Tibial artery (tissue), 4 donors: ENCODE measurements at regions not wholly inside any gene's neighbourhood (a gene's known extent, or its start where the extent isn't known, plus 50 kb on each side); places are given as distances from the start of the nearest gene placed in this dataset.
A peak's percentile ranks its signal among the peaks of the same experiment; 100 is the strongest.

Source experiments
- DNase-seq, 2 donors: peaks; one replicate each; pipeline ENCODE4 v3.0.0-alpha.2; 2019
- H3K27ac ChIP-seq, 2 donors: fragments of 200-600 bp; sonication (generic) in 1 of 2; 1 replicate in 1 of 2; 2 replicates in 1 of 2; pipeline ENCODE4 v1.5.1; 2018 to 2019; ENCODE audit warnings: mild to moderate bottlenecking in 1 of 2
- H3K27me3 ChIP-seq, 2 donors: fragments of 200-600 bp; sonication (generic) in 1 of 2; one replicate each; pipeline versions ENCODE4 v1.5.1 to v1.6.0; 2016 to 2019
- H3K36me3 ChIP-seq, 3 donors: fragments of 200-600 bp; sonication (generic) in 2 of 3; one replicate each; pipeline ENCODE4 v1.5.1; 2016 to 2019; ENCODE audit warnings: mild to moderate bottlenecking in 2 of 3
- H3K4me1 ChIP-seq, 4 donors: fragments of 200-600 bp; sonication (generic) in 2 of 4; 1 replicate in 3 of 4; 2 replicates in 1 of 4; pipeline ENCODE4 v1.5.1; 2016 to 2019
- H3K4me3 ChIP-seq, 2 donors: fragments of 200-600 bp; sonication (generic) in 1 of 2; 1 replicate in 1 of 2; 2 replicates in 1 of 2; pipeline ENCODE4 v1.5.1; 2018 to 2019; ENCODE audit warnings: mild to moderate bottlenecking in 2 of 2
- H3K9me3 ChIP-seq, 3 donors: fragments of 200-600 bp; sonication (generic) in 1 of 3; one replicate each; pipeline ENCODE4 v1.5.1; 2016 to 2019
- CTCF ChIP-seq, 2 experiments: fragments of 200-600 bp in 1 of 2; fragments of 450-650 bp in 1 of 2; IDR thresholded peaks; one replicate each; pipeline ENCODE4 v1.5.1; 2017 to 2019; ENCODE audit warnings: antibody characterized with exemption in 2 of 2, mild to moderate bottlenecking in 1 of 2, moderate library complexity in 1 of 2
- intact Hi-C: fragments of 100-400 bp; cut with DNase I; formaldehyde crosslinking; loops from one replicate; pipeline ENCODE4 v1.15.0; 2023; ENCODE audit warnings: low total_unique reads

GRCh38 chr2:129810521-129810920 lies 168.9 kb upstream of the RAB6C start:
- H3K9me3 ChIP-seq, result peaks cover 0 to 6% (median 4%) of the 10 kb centered on the region in 3 donors
- H3K36me3 ChIP-seq, result no peaks in the 10 kb centered on the region
- TF ChIP-seq CTCF (IDR thresholded peaks at IDR 0.05), result no peak
- H3K27ac ChIP-seq, result no peak overlapping the region
- H3K27me3 ChIP-seq, result no peaks in the 10 kb centered on the region
- no peaks in the 10 kb centered on the region for H3K4me1 ChIP-seq
- no peak overlapping the region for H3K4me3 ChIP-seq
- no peak for DNase-seq
- intact Hi-C loops, result no loop called here

- TF ChIP-seq CTCF (IDR thresholded peaks at IDR 0.05), result no peak
- Histone ChIP-seq H3K27me3 (no peaks in the 10 kb centered on the region), H3K4me3 (no peak overlapping the region), H3K27ac (no peak overlapping the region), H3K36me3 (no peaks in the 10 kb centered on the region), H3K4me1 (no peaks in the 10 kb centered on the region), H3K9me3 (peaks cover 0 to 7% (median 6%) of the 10 kb centered on the region in 3 donors)
- intact Hi-C loops, result no loop called here
- peak in 1 of 2 donors; percentile 79 for DNase-seq
Observed at GRCh38 chr2:129812071-129812470, 167.4 kb upstream of the RAB6C start.

GRCh38 chr2:129812654-129813053 lies 166.8 kb upstream of the RAB6C start:
- intact Hi-C loops, result no loop called here
- TF ChIP-seq CTCF (IDR thresholded peaks at IDR 0.05), result no peak
- no peak overlapping the region for H3K27ac ChIP-seq

GRCh38 chr2:129813404-129813803 lies 166.1 kb upstream of the RAB6C start:
- intact Hi-C loops, result no loop called here
- Histone ChIP-seq H3K27me3 (no peaks in the 10 kb centered on the region), H3K27ac (no peak overlapping the region), H3K36me3 (no peaks in the 10 kb centered on the region), H3K4me1 (no peaks in the 10 kb centered on the region), H3K4me3 (no peak overlapping the region), H3K9me3 (peaks cover 0 to 7% (median 6%) of the 10 kb centered on the region in 3 donors)
- TF ChIP-seq CTCF (IDR thresholded peaks at IDR 0.05), result no peak
- DNase-seq, result no peak

More at GRCh38 chr2:129812654-129813053, 166.8 kb upstream of the RAB6C start:
- H3K9me3 ChIP-seq, result peaks cover 0 to 7% (median 6%) of the 10 kb centered on the region in 3 donors
- H3K27me3 ChIP-seq, result no peaks in the 10 kb centered on the region
- DNase-seq, result no peak
- no peaks in the 10 kb centered on the region for H3K4me1 ChIP-seq
- no peaks in the 10 kb centered on the region for H3K36me3 ChIP-seq
- no peak overlapping the region for H3K4me3 ChIP-seq

GRCh38 chr2:129816813-129817574 lies 162.5 kb upstream of the RAB6C start:
- no peak for TF ChIP-seq CTCF (IDR thresholded peaks at IDR 0.05)
- no peaks in the 10 kb centered on the region for H3K27me3 ChIP-seq
- H3K36me3 ChIP-seq, result no peaks in the 10 kb centered on the region
- no peak for DNase-seq
- intact Hi-C loops, result no loop called here
- H3K4me1 ChIP-seq, result no peaks in the 10 kb centered on the region
- no peak overlapping the region for H3K27ac ChIP-seq
- H3K4me3 ChIP-seq, result no peak overlapping the region
- H3K9me3 ChIP-seq, result peaks cover 0 to 7% (median 6%) of the 10 kb centered on the region in 3 donors
